ENCODE measurements at regions not wholly inside any gene's neighbourhood (a gene's known extent, or its start where the extent isn't known, plus 50 kb on each side); places are given as distances from the start of the nearest gene placed in this dataset.

- TF ChIP-seq GATA2 (IDR thresholded peaks at IDR 0.05; ENCODE audit: low read depth, low read length) = no peak
- TF ChIP-seq GATA3 (IDR thresholded peaks at IDR 0.05; ENCODE audit: low read depth, low read length) = no peak
Measured at GRCh38 chr9:88326936-88327335, 61.3 kb upstream of the SPIN1 start.

Measured in SH-SY5Y (cell line).